A549 (cell line): ENCODE measurements at regions not wholly inside any gene's neighbourhood (a gene's known extent, or its start where the extent isn't known, plus 50 kb on each side); places are given as distances from the start of the nearest gene placed in this dataset.

Source experiments
- CBX2 ChIP-seq: fragments of 200-600 bp; sonication (generic); IDR thresholded peaks from 2 replicates; pipeline ENCODE4 v1.6.1; 2016; ENCODE audit warnings: low read depth, mild to moderate bottlenecking, borderline replicate concordance
- CHD2 ChIP-seq: fragments of 150-350 bp; IDR thresholded peaks from 2 replicates; pipeline ENCODE4 v1.6.1; 2014; ENCODE audit warnings: low read length; ENCODE audit not compliant: partially characterized antibody
- CTCF ChIP-seq: fragments of >200 bp; sonication (Bioruptor Twin); formaldehyde crosslinking; IDR thresholded peaks from 3 replicates; pipeline ENCODE4 v1.5.1; 2016
- EP300 ChIP-seq, 2 experiments: fragments of >200 bp; sonication (Bioruptor Twin); formaldehyde crosslinking; IDR thresholded peaks; 2 replicates in 1 of 2; 3 replicates in 1 of 2; pipeline ENCODE4 v1.6.1; 2016 to 2017
- HDAC2 ChIP-seq: fragments of 200-600 bp; sonication (generic); IDR thresholded peaks from 2 replicates; pipeline ENCODE4 v1.6.1; 2016
- PHF8 ChIP-seq: fragments of 200-600 bp; sonication (generic); IDR thresholded peaks from 2 replicates; pipeline ENCODE4 v1.6.1; 2016; ENCODE audit warnings: low read depth, mild to moderate bottlenecking, antibody characterized with exemption, moderate library complexity, borderline replicate concordance
- POLR2A ChIP-seq: IDR thresholded peaks from 2 replicates; pipeline ENCODE4 v1.6.1; 2012; ENCODE audit warnings: mild to moderate bottlenecking, low read length
- POLR2AphosphoS2 ChIP-seq: conservative IDR thresholded peaks from 2 replicates; pipeline ENCODE4 v1.6.1; 2012; ENCODE audit warnings: low read length, improper control_type of control experiment, inconsistent platforms
- RAD21 ChIP-seq, 2 experiments: fragments of >200 bp in 1 of 2; sonication (Bioruptor Twin) in 1 of 2; formaldehyde crosslinking in 1 of 2; IDR thresholded peaks in 1 of 2; conservative IDR thresholded peaks in 1 of 2; 2 replicates in 1 of 2; 3 replicates in 1 of 2; pipeline ENCODE4 v1.6.1; 2012 to 2018; ENCODE audit warnings: inconsistent platforms in 1 of 2
- RFX5 ChIP-seq: fragments of 450-650 bp; IDR thresholded peaks from 2 replicates; pipeline ENCODE4 v1.7.1; 2014; ENCODE audit warnings: antibody characterized with exemption, mild to moderate bottlenecking, moderate library complexity
- ZSCAN20 ChIP-seq: fragments of 250-450 bp; sonication (Bioruptor Pico); IDR thresholded peaks from 2 replicates; pipeline ENCODE4 v1.8.0; 2022; ENCODE audit warnings: mild to moderate bottlenecking, moderate library complexity
- TF ChIP-seq, protein P1 (sequence below): IDR thresholded peaks from 2 replicates; pipeline ENCODE4 v1.6.1; 2012

GRCh38 chr7:97270280-97270679, 152.8 kb downstream of the SDHAF3 start:
- no peak for TF ChIP-seq POLR2A
- TF ChIP-seq CTCF = no peak
- no peak for TF ChIP-seq RAD21 (conservative IDR thresholded peaks at IDR 0.05 in 1 of 2, IDR thresholded peaks at IDR 0.05 in 1 of 2)
- TF ChIP-seq, protein P1, sequence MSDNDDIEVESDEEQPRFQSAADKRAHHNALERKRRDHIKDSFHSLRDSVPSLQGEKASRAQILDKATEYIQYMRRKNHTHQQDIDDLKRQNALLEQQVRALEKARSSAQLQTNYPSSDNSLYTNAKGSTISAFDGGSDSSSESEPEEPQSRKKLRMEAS = no peak
- TF ChIP-seq PHF8 = no peak
- TF ChIP-seq ZSCAN20 (CRISPR knock-in tag) = no peak
- TF ChIP-seq CHD2 = no peak
- no peak for TF ChIP-seq POLR2AphosphoS2
- no peak for TF ChIP-seq HDAC2
- no peak for TF ChIP-seq CBX2
- no peak for TF ChIP-seq RFX5
- TF ChIP-seq EP300 (IDR thresholded peaks at IDR 0.05) = no peak
